IMR-90 (cell line): ENCODE measurements at regions not wholly inside any gene's neighbourhood (a gene's known extent, or its start where the extent isn't known, plus 50 kb on each side); places are given as distances from the start of the nearest gene placed in this dataset.

Experiments used
- ATAC-seq: fragments of 200-7000 bp; cut with Tn5 transposase; 2 replicates; pipeline ENCODE4 v1.9.1; 2020; ENCODE audit warnings: low read depth, mild to moderate bottlenecking, moderate library complexity
- BruUV-seq: library from RNA; stranded (reverse); fragments of 400-500 nt; replicated peaks from 2 replicates; lab custom pipeline; 2021; lab: Mats Ljungman, UMichigan
- CTCF ChIA-PET: fragments of 300-600 bp; formaldehyde crosslinking; extraction: SDS; loops from one replicate; lab custom pipeline; 2021; ENCODE audit warnings: antibody characterized with exemption; lab: Yijun Ruan, JAX
- POLR2A ChIA-PET: fragments of 300-600 bp; sonication (Branson Sonifier 250); formaldehyde crosslinking; loops from one replicate; lab custom pipeline; 2022; ENCODE audit warnings: antibody characterized with exemption; ENCODE audit not compliant: unreplicated experiment; lab: Charles Lee
- DNase-seq: peaks from one replicate; pipeline ENCODE4 v3.0.0; 2013
- H2AFZ ChIP-seq: replicated peaks from 2 replicates; pipeline ENCODE3; 2013; ENCODE audit warnings: low read length, mild to moderate bottlenecking; ENCODE audit not compliant: poor library complexity
- H2AK5ac ChIP-seq: 2 replicates; pipeline ENCODE4 v1.6.1; 2013; ENCODE audit warnings: low read depth, low read length, inconsistent platforms
- H2AK9ac ChIP-seq: replicated peaks from 2 replicates; pipeline ENCODE3; 2013; ENCODE audit warnings: mild to moderate bottlenecking, low read depth, low read length, moderate library complexity; ENCODE audit not compliant: poor library complexity
- H2BK120ac ChIP-seq: 2 replicates; pipeline ENCODE4 v1.6.1; 2013; ENCODE audit warnings: low read depth, low read length, inconsistent platforms
- H2BK15ac ChIP-seq: 3 replicates; pipeline ENCODE4 v1.6.1; 2013; ENCODE audit warnings: low read depth, low read length, inconsistent platforms
- H2BK20ac ChIP-seq: 2 replicates; pipeline ENCODE4 v1.6.1; 2013; ENCODE audit warnings: low read depth, mild to moderate bottlenecking, inconsistent platforms, low read length, moderate library complexity
- H2BK5ac ChIP-seq: 2 replicates; pipeline ENCODE4 v1.6.1; 2013; ENCODE audit warnings: mild to moderate bottlenecking, low read depth, low read length, inconsistent platforms; ENCODE audit not compliant: poor library complexity, severe bottlenecking
- H3K14ac ChIP-seq: replicated peaks from 2 replicates; pipeline ENCODE4 v1.6.1; 2013; ENCODE audit warnings: low read depth, low read length, inconsistent platforms
- H3K18ac ChIP-seq: 2 replicates; pipeline ENCODE4 v1.6.1; 2013; ENCODE audit warnings: low read depth, low read length, control low read depth
- H3K23ac ChIP-seq: 2 replicates; pipeline ENCODE4 v1.6.1; 2013; ENCODE audit warnings: low read depth, low read length, inconsistent platforms
- H3K27ac ChIP-seq: 2 replicates; pipeline ENCODE4 v1.5.1; 2013; ENCODE audit warnings: mild to moderate bottlenecking, control low read depth, low read length; ENCODE audit not compliant: insufficient read depth
- H3K27me3 ChIP-seq: 2 replicates; pipeline ENCODE4 v1.6.1; 2013; ENCODE audit warnings: low read length; ENCODE audit not compliant: control insufficient read depth, insufficient read depth
- H3K36me3 ChIP-seq: 2 replicates; pipeline ENCODE4 v1.6.1; 2013; ENCODE audit warnings: low read length, mixed read lengths; ENCODE audit not compliant: control insufficient read depth, insufficient read depth
- H3K4ac ChIP-seq: 2 replicates; pipeline ENCODE4 v1.6.1; 2013; ENCODE audit warnings: low read depth, low read length, inconsistent platforms
- H3K4me1 ChIP-seq: 2 replicates; pipeline ENCODE4 v1.6.1; 2013; ENCODE audit warnings: low read length, mixed read lengths; ENCODE audit not compliant: control insufficient read depth, insufficient read depth
- H3K4me2 ChIP-seq: 2 replicates; pipeline ENCODE4 v1.6.1; 2013; ENCODE audit warnings: low read depth, mild to moderate bottlenecking, control low read depth, low read length, moderate library complexity
- H3K4me3 ChIP-seq: 2 replicates; pipeline ENCODE4 v1.5.1; 2013; ENCODE audit warnings: low read depth, mild to moderate bottlenecking, control low read depth, low read length, moderate library complexity; ENCODE audit not compliant: insufficient read depth
- H3K56ac ChIP-seq: 2 replicates; pipeline ENCODE4 v1.6.1; 2013; ENCODE audit warnings: low read length, inconsistent platforms; ENCODE audit not compliant: insufficient read depth; ENCODE audit errors: extremely low read depth
- H3K79me1 ChIP-seq, 2 experiments: 2 replicates each; pipeline ENCODE4 v1.6.1; 2013; ENCODE audit warnings: low read length in 2 of 2, inconsistent platforms in 1 of 2, low read depth in 1 of 2
- H3K9ac ChIP-seq: 2 replicates; pipeline ENCODE4 v1.6.1; 2013; ENCODE audit warnings: low read depth, low read length, control low read depth
- H3K9me1 ChIP-seq: 2 replicates; pipeline ENCODE4 v1.6.1; 2013; ENCODE audit warnings: low read length, inconsistent platforms; ENCODE audit not compliant: insufficient read depth
- H3K9me3 ChIP-seq: 2 replicates; pipeline ENCODE4 v1.6.1; 2013; ENCODE audit warnings: low read length; ENCODE audit not compliant: control insufficient read depth, insufficient read depth
- H4K20me1 ChIP-seq: 2 replicates; pipeline ENCODE4 v1.6.1; 2013; ENCODE audit warnings: low read length, inconsistent platforms; ENCODE audit not compliant: insufficient read depth
- H4K5ac ChIP-seq: 2 replicates; pipeline ENCODE4 v1.6.1; 2013; ENCODE audit warnings: mild to moderate bottlenecking, low read depth, low read length, control low read depth
- H4K8ac ChIP-seq, 2 experiments: 2 replicates each; pipeline ENCODE4 v1.6.1; 2013; ENCODE audit warnings: low read depth in 2 of 2, low read length in 2 of 2, control low read depth in 1 of 2, inconsistent platforms in 1 of 2
- H4K91ac ChIP-seq: 2 replicates; pipeline ENCODE4 v1.6.1; 2013; ENCODE audit warnings: low read depth, low read length, inconsistent platforms; ENCODE audit not compliant: insufficient read depth
- FOS ChIP-seq: fragments of 150-350 bp; IDR thresholded peaks from 2 replicates; pipeline ENCODE4 v1.6.1; 2016; ENCODE audit warnings: low read depth, low read length
- WGBS, 2 experiments: methylation state at CpG; one replicate each; pipeline versions ENCODE4 v1.1.5 to v1.1.7; 2013; ENCODE audit warnings: missing lambda C conversion rate in 2 of 2; ENCODE audit not compliant: insufficient read length in 1 of 2; ENCODE audit errors: extremely low coverage in 2 of 2; 5-methylcytosine and 5-hydroxymethylcytosine counted together
- dilution Hi-C: fragments of 300-500 bp; cut with HindIII; formaldehyde crosslinking; loops from one replicate; pipeline ENCODE4 v1.14.3; 2018; ENCODE audit warnings: low sequenced_read_pairs; ENCODE audit not compliant: unreplicated experiment
- in situ Hi-C: fragments of 300-500 bp; cut with MboI; formaldehyde crosslinking; loops from 3 replicates; pipeline ENCODE4 v1.14.3; 2019; ENCODE audit warnings: low sequenced_read_pairs, inconsistent platforms, mixed read lengths
- intact Hi-C: fragments of 100-400 bp; cut with micrococcal nuclease; formaldehyde crosslinking; loops from 2 replicates; pipeline ENCODE4 v1.10.0; 2022

GRCh38 chr5:126198531-126198930 is 224.7 kb upstream of the GRAMD2B start:
- Histone ChIP-seq H3K4me1 (peaks cover 2% of the 10 kb centered on the region; the same call in 1 of the 2 replicates), H3K9me3 (no peaks in the 10 kb centered on the region), H3K27me3 (no peaks in the 10 kb centered on the region), H2BK20ac (no peak overlapping the region), H4K20me1 (no peaks in the 10 kb centered on the region), H3K79me1 (no peaks in the 10 kb centered on the region), H3K4me3 (no peak overlapping the region), H2BK15ac (no peak overlapping the region), H3K9me1 (no peaks in the 10 kb centered on the region), H3K4ac (no peak overlapping the region), H2BK120ac (no peak overlapping the region), H4K8ac (no peak overlapping the region), H4K5ac (no peak overlapping the region), H3K18ac (no peak overlapping the region), H3K4me2 (no peak overlapping the region), H3K23ac (no peak overlapping the region), H2AK9ac (no peak overlapping the region), H2BK5ac (no peak overlapping the region), H3K27ac (no peak overlapping the region), H2AK5ac (no peak overlapping the region), H3K56ac (no peak overlapping the region), H3K9ac (no peak overlapping the region), H2AFZ (no peak overlapping the region), H3K36me3 (no peaks in the 10 kb centered on the region), H3K14ac (no peak overlapping the region), H4K91ac (no peak overlapping the region)
- BruUV-seq = no TSS peak
- dilution Hi-C loops (no loop called here), intact Hi-C loops (no loop called here), in situ Hi-C loops (no loop called here)
- ChIA-PET POLR2A (no interaction called here), CTCF (no interaction called here)
- no peak for DNase-seq
- no peak for TF ChIP-seq FOS
- WGBS, 2 experiments = no CpG with 5 or more reads among the region's 2 CpGs
- no peak for ATAC-seq
